ENCODE measurements at regions not wholly inside any gene's neighbourhood (a gene's known extent, or its start where the extent isn't known, plus 50 kb on each side); places are given as distances from the start of the nearest gene placed in this dataset.

DNA sequence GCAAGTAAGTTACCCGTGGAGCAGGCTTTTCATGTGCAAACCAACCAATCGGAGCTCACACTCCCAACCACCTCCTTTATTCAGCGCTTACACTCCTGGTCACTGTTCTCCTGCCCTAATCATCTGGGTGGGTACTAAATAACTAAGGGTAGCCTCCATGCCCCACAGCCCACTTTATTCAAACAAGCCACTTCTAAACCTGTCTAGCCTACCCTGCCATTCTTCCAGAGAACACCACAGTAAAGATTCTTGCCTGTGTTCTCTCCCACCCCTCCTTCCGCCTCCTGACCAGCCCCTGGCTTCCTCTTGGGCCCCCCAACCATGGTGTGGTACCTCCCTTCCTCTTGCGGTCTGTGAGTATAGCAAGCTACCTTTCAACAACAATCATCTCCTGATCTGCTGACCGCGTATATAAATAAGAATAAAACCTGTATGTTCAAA lies 581.9 kb downstream of the VRK1 start:
- no peaks in the 10 kb centered on the region; the same call in 1 of the 2 replicates for H3K27me3 ChIP-seq (replicated peaks; ENCODE audit: control insufficient read depth, insufficient read depth, low read length)
- CTCF ChIA-PET = no interaction called here
- no peaks in the 10 kb centered on the region for H3K9me3 Mint-ChIP-seq (ENCODE audit: unreplicated experiment)
- H3K27me3 Mint-ChIP-seq (ENCODE audit: insufficient read depth, unreplicated experiment) = peaks cover 15% of the 10 kb centered on the region
- no peaks in the 10 kb centered on the region for H3K36me3 Mint-ChIP-seq (ENCODE audit: insufficient read depth, unreplicated experiment)
- H3K27ac Mint-ChIP-seq (ENCODE audit: unreplicated experiment) = no peak overlapping the region
- no peaks in the 10 kb centered on the region for H3K4me1 ChIP-seq
- H3K9me3 ChIP-seq = no peaks in the 10 kb centered on the region
- POLR2A ChIA-PET = no interaction called here
- intact Hi-C loops (cut with micrococcal nuclease; ENCODE audit: unreplicated experiment) = no loop called here
- no peaks in the 10 kb centered on the region for H3K4me1 Mint-ChIP-seq (ENCODE audit: low read depth, unreplicated experiment)
- TF ChIP-seq, protein P1, sequence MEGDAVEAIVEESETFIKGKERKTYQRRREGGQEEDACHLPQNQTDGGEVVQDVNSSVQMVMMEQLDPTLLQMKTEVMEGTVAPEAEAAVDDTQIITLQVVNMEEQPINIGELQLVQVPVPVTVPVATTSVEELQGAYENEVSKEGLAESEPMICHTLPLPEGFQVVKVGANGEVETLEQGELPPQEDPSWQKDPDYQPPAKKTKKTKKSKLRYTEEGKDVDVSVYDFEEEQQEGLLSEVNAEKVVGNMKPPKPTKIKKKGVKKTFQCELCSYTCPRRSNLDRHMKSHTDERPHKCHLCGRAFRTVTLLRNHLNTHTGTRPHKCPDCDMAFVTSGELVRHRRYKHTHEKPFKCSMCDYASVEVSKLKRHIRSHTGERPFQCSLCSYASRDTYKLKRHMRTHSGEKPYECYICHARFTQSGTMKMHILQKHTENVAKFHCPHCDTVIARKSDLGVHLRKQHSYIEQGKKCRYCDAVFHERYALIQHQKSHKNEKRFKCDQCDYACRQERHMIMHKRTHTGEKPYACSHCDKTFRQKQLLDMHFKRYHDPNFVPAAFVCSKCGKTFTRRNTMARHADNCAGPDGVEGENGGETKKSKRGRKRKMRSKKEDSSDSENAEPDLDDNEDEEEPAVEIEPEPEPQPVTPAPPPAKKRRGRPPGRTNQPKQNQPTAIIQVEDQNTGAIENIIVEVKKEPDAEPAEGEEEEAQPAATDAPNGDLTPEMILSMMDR (IDR thresholded peaks at IDR 0.05; ENCODE audit: insufficient read depth in 1 of 2, low read depth in 1 of 2, low read length in 1 of 2, severe bottlenecking in 1 of 2, unreplicated experiment in 1 of 2) = no peak
- no peaks in the 10 kb centered on the region for H3K36me3 ChIP-seq (ENCODE audit: control insufficient read depth, insufficient read depth, low read length)
- H3K4me3 Mint-ChIP-seq (ENCODE audit: unreplicated experiment) = no peak overlapping the region
- no peak for DNase-seq
- no TSS peak for BruUV-seq (replicated peaks)
- no peak overlapping the region for H3K4me3 ChIP-seq (ENCODE audit: low read depth, low read length)

DNA sequence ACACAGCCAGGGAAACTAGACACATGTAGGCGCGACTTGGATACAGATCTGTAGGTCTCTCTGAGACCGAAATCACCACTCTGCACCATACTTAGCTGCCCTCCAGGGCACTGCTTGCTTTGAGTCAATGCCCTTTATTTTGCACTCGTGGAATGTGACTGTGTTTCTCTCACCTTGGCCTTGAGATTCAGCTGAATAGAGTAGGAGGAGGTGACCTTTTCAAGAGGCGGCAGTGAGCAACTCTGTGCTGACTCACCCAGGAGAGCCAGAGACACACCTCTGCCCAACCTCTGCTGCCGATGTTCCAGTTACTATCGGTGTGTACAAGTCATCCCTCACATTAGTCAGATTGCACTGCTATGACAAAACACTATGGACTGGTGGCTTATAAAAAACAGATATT lies 583.4 kb downstream of the VRK1 start:
- H3K9me3 ChIP-seq = no peaks in the 10 kb centered on the region
- no peaks in the 10 kb centered on the region for H3K4me1 Mint-ChIP-seq (ENCODE audit: low read depth, unreplicated experiment)
- DNase-seq = no peak
- ChIA-PET POLR2A (no interaction called here), CTCF (no interaction called here)
- no peaks in the 10 kb centered on the region for H3K4me1 ChIP-seq
- H3K4me3 Mint-ChIP-seq (ENCODE audit: unreplicated experiment) = no peak overlapping the region
- peaks cover 13% of the 10 kb centered on the region for H3K27me3 Mint-ChIP-seq (ENCODE audit: insufficient read depth, unreplicated experiment)
- H3K9me3 Mint-ChIP-seq (ENCODE audit: unreplicated experiment) = no peaks in the 10 kb centered on the region
- H3K36me3 Mint-ChIP-seq (ENCODE audit: insufficient read depth, unreplicated experiment) = no peaks in the 10 kb centered on the region
- H3K27me3 ChIP-seq (replicated peaks; ENCODE audit: control insufficient read depth, insufficient read depth, low read length) = no peaks in the 10 kb centered on the region; the same call in 1 of the 2 replicates
- H3K36me3 ChIP-seq (ENCODE audit: control insufficient read depth, insufficient read depth, low read length) = no peaks in the 10 kb centered on the region
- BruUV-seq (replicated peaks) = no TSS peak
- no peak overlapping the region for H3K27ac Mint-ChIP-seq (ENCODE audit: unreplicated experiment)
- intact Hi-C loops (cut with micrococcal nuclease; ENCODE audit: unreplicated experiment) = no loop called here
- TF ChIP-seq, protein P1 (IDR thresholded peaks at IDR 0.05; ENCODE audit: insufficient read depth in 1 of 2, low read depth in 1 of 2, low read length in 1 of 2, severe bottlenecking in 1 of 2, unreplicated experiment in 1 of 2) = no peak
- no peak overlapping the region for H3K4me3 ChIP-seq (ENCODE audit: low read depth, low read length)

DNA sequence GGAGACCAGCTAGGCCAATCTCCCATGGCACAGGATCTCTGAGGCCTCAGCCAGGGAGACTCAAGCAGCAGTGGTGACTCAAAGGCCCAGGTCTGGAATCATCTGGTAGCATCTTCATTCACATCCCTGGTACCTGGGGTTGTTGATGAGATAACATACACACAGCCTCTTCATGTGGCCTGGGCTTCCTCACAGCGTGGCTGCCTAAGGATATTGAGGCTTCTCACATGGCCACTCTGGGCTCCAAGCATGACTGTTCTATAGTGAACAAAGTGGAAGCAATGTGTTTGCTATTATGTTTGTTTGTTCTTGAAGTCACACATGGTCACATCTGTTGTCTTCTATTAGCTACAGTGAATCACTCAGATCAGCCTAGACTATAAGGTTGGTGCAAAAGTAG lies 584.1 kb downstream of the VRK1 start:
- no peak for DNase-seq
- intact Hi-C loops (cut with micrococcal nuclease; ENCODE audit: unreplicated experiment) = no loop called here

More for the DNA sequence above, 584.1 kb downstream of the VRK1 start:
- H3K4me1 ChIP-seq = no peaks in the 10 kb centered on the region
- H3K27me3 ChIP-seq (replicated peaks; ENCODE audit: control insufficient read depth, insufficient read depth, low read length) = no peaks in the 10 kb centered on the region; the same call in 1 of the 2 replicates
- H3K4me1 Mint-ChIP-seq (ENCODE audit: low read depth, unreplicated experiment) = no peaks in the 10 kb centered on the region
- ChIA-PET POLR2A (no interaction called here), CTCF (no interaction called here)
- no peaks in the 10 kb centered on the region for H3K9me3 ChIP-seq
- H3K36me3 ChIP-seq (ENCODE audit: control insufficient read depth, insufficient read depth, low read length) = no peaks in the 10 kb centered on the region
- H3K9me3 Mint-ChIP-seq (ENCODE audit: unreplicated experiment) = no peaks in the 10 kb centered on the region
- TF ChIP-seq, protein P1 (IDR thresholded peaks at IDR 0.05; ENCODE audit: insufficient read depth in 1 of 2, low read depth in 1 of 2, low read length in 1 of 2, severe bottlenecking in 1 of 2, unreplicated experiment in 1 of 2) = no peak
- no TSS peak for BruUV-seq (replicated peaks)
- H3K4me3 Mint-ChIP-seq (ENCODE audit: unreplicated experiment) = no peak overlapping the region
- H3K36me3 Mint-ChIP-seq (ENCODE audit: insufficient read depth, unreplicated experiment) = no peaks in the 10 kb centered on the region
- no peak overlapping the region for H3K27ac Mint-ChIP-seq (ENCODE audit: unreplicated experiment)
- H3K27me3 Mint-ChIP-seq (ENCODE audit: insufficient read depth, unreplicated experiment) = peaks cover 15% of the 10 kb centered on the region
- no peak overlapping the region for H3K4me3 ChIP-seq (ENCODE audit: low read depth, low read length)

Measured in Caco-2 (cell line).